Keratinocyte (primary cell): ENCODE measurements at regions not wholly inside any gene's neighbourhood (a gene's known extent, or its start where the extent isn't known, plus 50 kb on each side); places are given as distances from the start of the nearest gene placed in this dataset.

Experiments
- EZH2 ChIP-seq: IDR thresholded peaks from one replicate; pipeline ENCODE4 v1.6.1; 2012; ENCODE audit warnings: inconsistent platforms, mild to moderate bottlenecking, low read length, moderate library complexity
- TF ChIP-seq, protein P1 (sequence below), 3 experiments: IDR thresholded peaks in 1 of 3; conservative IDR thresholded peaks in 1 of 3; optimal IDR thresholded peaks in 1 of 3; 2 replicates in 2 of 3; 3 replicates in 1 of 3; pipeline versions ENCODE3 to v1.5.1; 2011; ENCODE audit warnings: low read length in 3 of 3, mild to moderate bottlenecking in 3 of 3, moderate library complexity in 2 of 3, control low read depth in 1 of 3, inconsistent platforms in 1 of 3; ENCODE audit not compliant: insufficient read depth in 2 of 3; ENCODE audit errors: extremely low read depth in 1 of 3

DNA sequence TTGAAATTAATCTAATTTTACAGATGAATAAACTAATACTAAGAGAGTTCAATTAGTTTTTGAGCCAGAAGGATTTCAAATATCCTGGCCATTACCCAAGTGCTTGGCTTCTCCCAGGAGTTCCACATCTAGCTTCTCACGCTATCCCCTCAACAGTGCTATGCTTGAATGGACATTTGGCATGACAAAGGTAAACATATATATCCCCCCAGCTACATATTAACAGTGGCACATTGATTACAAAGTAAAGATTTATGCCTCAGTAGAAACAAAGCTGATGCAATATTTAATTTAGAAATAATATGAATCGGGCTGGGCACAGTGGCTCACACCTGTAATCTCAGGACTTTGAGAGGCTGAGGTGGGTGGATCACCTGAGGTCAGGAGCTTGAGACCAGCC is 434.6 kb upstream of the PRMT6 start:
- TF ChIP-seq, protein P1, sequence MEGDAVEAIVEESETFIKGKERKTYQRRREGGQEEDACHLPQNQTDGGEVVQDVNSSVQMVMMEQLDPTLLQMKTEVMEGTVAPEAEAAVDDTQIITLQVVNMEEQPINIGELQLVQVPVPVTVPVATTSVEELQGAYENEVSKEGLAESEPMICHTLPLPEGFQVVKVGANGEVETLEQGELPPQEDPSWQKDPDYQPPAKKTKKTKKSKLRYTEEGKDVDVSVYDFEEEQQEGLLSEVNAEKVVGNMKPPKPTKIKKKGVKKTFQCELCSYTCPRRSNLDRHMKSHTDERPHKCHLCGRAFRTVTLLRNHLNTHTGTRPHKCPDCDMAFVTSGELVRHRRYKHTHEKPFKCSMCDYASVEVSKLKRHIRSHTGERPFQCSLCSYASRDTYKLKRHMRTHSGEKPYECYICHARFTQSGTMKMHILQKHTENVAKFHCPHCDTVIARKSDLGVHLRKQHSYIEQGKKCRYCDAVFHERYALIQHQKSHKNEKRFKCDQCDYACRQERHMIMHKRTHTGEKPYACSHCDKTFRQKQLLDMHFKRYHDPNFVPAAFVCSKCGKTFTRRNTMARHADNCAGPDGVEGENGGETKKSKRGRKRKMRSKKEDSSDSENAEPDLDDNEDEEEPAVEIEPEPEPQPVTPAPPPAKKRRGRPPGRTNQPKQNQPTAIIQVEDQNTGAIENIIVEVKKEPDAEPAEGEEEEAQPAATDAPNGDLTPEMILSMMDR (optimal IDR thresholded peaks at IDR 0.05 in 1 of 3, IDR thresholded peaks at IDR 0.05 in 1 of 3, conservative IDR thresholded peaks at IDR 0.05 in 1 of 3; ENCODE audit: extremely low read depth in 1 of 3, insufficient read depth in 2 of 3, low read length in 3 of 3): no peak
- TF ChIP-seq EZH2: no peak
